HCT116 (cell line): ENCODE measurements at regions not wholly inside any gene's neighbourhood (a gene's known extent, or its start where the extent isn't known, plus 50 kb on each side); places are given as distances from the start of the nearest gene placed in this dataset.

Source experiments
- CBX3 ChIP-seq: IDR thresholded peaks from 2 replicates; pipeline ENCODE4 v1.6.1; 2012; ENCODE audit warnings: low read depth
- CEBPB ChIP-seq: IDR thresholded peaks from 2 replicates; pipeline ENCODE4 v1.6.1; 2012; ENCODE audit warnings: low read depth
- EGR1 ChIP-seq: IDR thresholded peaks from 2 replicates; pipeline ENCODE4 v1.6.1; 2012; ENCODE audit warnings: low read depth
- EZH2 ChIP-seq: fragments of 200-600 bp; sonication (generic); IDR thresholded peaks from 2 replicates; pipeline ENCODE4 v1.6.1; 2017; ENCODE audit warnings: antibody characterized with exemption, mixed run types
- JUND ChIP-seq: IDR thresholded peaks from 2 replicates; pipeline ENCODE4 v1.6.1; 2012
- POLR2A ChIP-seq: IDR thresholded peaks from 2 replicates; pipeline ENCODE4 v1.7.0; 2011; ENCODE audit warnings: borderline replicate concordance; ENCODE audit not compliant: insufficient read depth, insufficient read length; ENCODE audit errors: extremely low read depth
- POLR2AphosphoS5 ChIP-seq: IDR thresholded peaks from 2 replicates; pipeline ENCODE4 v1.6.1; 2011; ENCODE audit warnings: mild to moderate bottlenecking, low read depth, low read length, moderate library complexity
- RAD21 ChIP-seq: IDR thresholded peaks from 2 replicates; pipeline ENCODE4 v1.6.1; 2012; ENCODE audit warnings: low read depth, mild to moderate bottlenecking
- SIN3A ChIP-seq: IDR thresholded peaks from 2 replicates; pipeline ENCODE4 v1.6.1; 2012; ENCODE audit warnings: low read depth
- SP1 ChIP-seq: IDR thresholded peaks from 2 replicates; pipeline ENCODE4 v1.6.1; 2012; ENCODE audit warnings: low read depth
- TF ChIP-seq, protein P1 (sequence below), 3 experiments: fragments of 200-600 bp in 1 of 3; sonication (generic) in 1 of 3; IDR thresholded peaks in 2 of 3; conservative IDR thresholded peaks in 1 of 3; 2 replicates each; pipeline ENCODE4 v1.5.1; 2012 to 2017; ENCODE audit warnings: low read depth in 2 of 3, low read length in 2 of 3, antibody characterized with exemption in 1 of 3, borderline replicate concordance in 1 of 3, control low read depth in 1 of 3, mild to moderate bottlenecking in 1 of 3, mixed read lengths in 1 of 3, mixed run types in 1 of 3, moderate library complexity in 1 of 3; ENCODE audit not compliant: insufficient read depth in 1 of 3
- TF ChIP-seq, protein P2 (sequence below): IDR thresholded peaks from 2 replicates; pipeline ENCODE4 v1.6.1; 2012; ENCODE audit warnings: low read depth
- TF ChIP-seq, protein P3 (sequence below): IDR thresholded peaks from 2 replicates; pipeline ENCODE4 v1.6.1; 2012

DNA sequence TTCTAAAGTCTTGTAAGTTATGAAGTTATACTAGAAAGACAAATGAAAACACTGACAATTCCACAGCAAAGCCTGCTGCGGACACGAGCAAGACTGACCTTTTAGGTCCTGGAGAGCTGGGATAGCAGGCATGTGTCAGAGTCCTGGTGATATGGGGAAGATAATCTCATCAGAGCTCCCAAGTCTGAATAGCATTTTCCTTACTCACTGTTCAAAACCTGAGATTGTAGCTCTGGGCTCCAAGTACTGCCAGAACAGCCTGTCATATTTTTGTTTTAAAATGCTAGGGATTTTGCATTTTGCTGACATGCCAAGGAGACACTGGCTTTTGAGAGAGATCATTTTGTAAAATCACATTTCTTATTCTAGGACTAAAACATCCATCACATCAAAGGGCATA lies 90.1 kb downstream of the DRD1 start:
- no peak for TF ChIP-seq POLR2A
- TF ChIP-seq, protein P1, sequence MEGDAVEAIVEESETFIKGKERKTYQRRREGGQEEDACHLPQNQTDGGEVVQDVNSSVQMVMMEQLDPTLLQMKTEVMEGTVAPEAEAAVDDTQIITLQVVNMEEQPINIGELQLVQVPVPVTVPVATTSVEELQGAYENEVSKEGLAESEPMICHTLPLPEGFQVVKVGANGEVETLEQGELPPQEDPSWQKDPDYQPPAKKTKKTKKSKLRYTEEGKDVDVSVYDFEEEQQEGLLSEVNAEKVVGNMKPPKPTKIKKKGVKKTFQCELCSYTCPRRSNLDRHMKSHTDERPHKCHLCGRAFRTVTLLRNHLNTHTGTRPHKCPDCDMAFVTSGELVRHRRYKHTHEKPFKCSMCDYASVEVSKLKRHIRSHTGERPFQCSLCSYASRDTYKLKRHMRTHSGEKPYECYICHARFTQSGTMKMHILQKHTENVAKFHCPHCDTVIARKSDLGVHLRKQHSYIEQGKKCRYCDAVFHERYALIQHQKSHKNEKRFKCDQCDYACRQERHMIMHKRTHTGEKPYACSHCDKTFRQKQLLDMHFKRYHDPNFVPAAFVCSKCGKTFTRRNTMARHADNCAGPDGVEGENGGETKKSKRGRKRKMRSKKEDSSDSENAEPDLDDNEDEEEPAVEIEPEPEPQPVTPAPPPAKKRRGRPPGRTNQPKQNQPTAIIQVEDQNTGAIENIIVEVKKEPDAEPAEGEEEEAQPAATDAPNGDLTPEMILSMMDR (IDR thresholded peaks at IDR 0.05 in 2 of 3, conservative IDR thresholded peaks at IDR 0.05 in 1 of 3; ENCODE audit: borderline replicate concordance in 1 of 3, insufficient read depth in 1 of 3, low read depth in 2 of 3, low read length in 2 of 3): no peak
- TF ChIP-seq, protein P2, sequence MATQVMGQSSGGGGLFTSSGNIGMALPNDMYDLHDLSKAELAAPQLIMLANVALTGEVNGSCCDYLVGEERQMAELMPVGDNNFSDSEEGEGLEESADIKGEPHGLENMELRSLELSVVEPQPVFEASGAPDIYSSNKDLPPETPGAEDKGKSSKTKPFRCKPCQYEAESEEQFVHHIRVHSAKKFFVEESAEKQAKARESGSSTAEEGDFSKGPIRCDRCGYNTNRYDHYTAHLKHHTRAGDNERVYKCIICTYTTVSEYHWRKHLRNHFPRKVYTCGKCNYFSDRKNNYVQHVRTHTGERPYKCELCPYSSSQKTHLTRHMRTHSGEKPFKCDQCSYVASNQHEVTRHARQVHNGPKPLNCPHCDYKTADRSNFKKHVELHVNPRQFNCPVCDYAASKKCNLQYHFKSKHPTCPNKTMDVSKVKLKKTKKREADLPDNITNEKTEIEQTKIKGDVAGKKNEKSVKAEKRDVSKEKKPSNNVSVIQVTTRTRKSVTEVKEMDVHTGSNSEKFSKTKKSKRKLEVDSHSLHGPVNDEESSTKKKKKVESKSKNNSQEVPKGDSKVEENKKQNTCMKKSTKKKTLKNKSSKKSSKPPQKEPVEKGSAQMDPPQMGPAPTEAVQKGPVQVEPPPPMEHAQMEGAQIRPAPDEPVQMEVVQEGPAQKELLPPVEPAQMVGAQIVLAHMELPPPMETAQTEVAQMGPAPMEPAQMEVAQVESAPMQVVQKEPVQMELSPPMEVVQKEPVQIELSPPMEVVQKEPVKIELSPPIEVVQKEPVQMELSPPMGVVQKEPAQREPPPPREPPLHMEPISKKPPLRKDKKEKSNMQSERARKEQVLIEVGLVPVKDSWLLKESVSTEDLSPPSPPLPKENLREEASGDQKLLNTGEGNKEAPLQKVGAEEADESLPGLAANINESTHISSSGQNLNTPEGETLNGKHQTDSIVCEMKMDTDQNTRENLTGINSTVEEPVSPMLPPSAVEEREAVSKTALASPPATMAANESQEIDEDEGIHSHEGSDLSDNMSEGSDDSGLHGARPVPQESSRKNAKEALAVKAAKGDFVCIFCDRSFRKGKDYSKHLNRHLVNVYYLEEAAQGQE: no peak
- no peak for TF ChIP-seq POLR2AphosphoS5
- no peak for TF ChIP-seq EGR1
- no peak for TF ChIP-seq SIN3A
- TF ChIP-seq EZH2: no peak
- TF ChIP-seq CBX3: no peak
- TF ChIP-seq RAD21: no peak
- TF ChIP-seq, protein P3, sequence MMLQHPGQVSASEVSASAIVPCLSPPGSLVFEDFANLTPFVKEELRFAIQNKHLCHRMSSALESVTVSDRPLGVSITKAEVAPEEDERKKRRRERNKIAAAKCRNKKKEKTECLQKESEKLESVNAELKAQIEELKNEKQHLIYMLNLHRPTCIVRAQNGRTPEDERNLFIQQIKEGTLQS: no peak
- no peak for TF ChIP-seq SP1
- no peak for TF ChIP-seq CEBPB
- TF ChIP-seq JUND: no peak
